ENCODE measurements at regions not wholly inside any gene's neighbourhood (a gene's known extent, or its start where the extent isn't known, plus 50 kb on each side); places are given as distances from the start of the nearest gene placed in this dataset.

GRCh38 chr7:28231176-28231575, 50.6 kb upstream of the JAZF1 start:
- H3K36me3 ChIP-seq (ENCODE audit: low read depth) = no peaks in the 10 kb centered on the region
- intact Hi-C loops (cut with DNase I, micrococcal nuclease) = no loop called here
- DNase-seq (no peak), ATAC-seq (no peak)
- no peaks in the 10 kb centered on the region for H3K9me3 ChIP-seq
- no peaks in the 10 kb centered on the region for H3K4me1 ChIP-seq (ENCODE audit: low read depth)
- no peak overlapping the region for H3K4me3 ChIP-seq
- TF ChIP-seq CTCF (IDR thresholded peaks at IDR 0.05) = no peak

- H3K4me3 ChIP-seq = no peak overlapping the region
- H3K9me3 ChIP-seq = no peaks in the 10 kb centered on the region
- H3K4me1 ChIP-seq (ENCODE audit: low read depth) = no peaks in the 10 kb centered on the region
- ATAC-seq (no peak), DNase-seq (no peak)
- intact Hi-C loops (cut with DNase I, micrococcal nuclease) = no loop called here
- H3K36me3 ChIP-seq (ENCODE audit: low read depth) = no peaks in the 10 kb centered on the region
- no peak for TF ChIP-seq CTCF (IDR thresholded peaks at IDR 0.05)
Observed at GRCh38 chr7:28236560-28236959, 56.0 kb upstream of the JAZF1 start.

GRCh38 chr7:28237363-28237762, 56.8 kb upstream of the JAZF1 start:
- TF ChIP-seq CTCF (IDR thresholded peaks at IDR 0.05) = no peak
- Histone ChIP-seq H3K4me1 (ENCODE audit: low read depth) (no peaks in the 10 kb centered on the region), H3K36me3 (ENCODE audit: low read depth) (no peaks in the 10 kb centered on the region), H3K4me3 (no peak overlapping the region), H3K9me3 (no peaks in the 10 kb centered on the region)
- intact Hi-C loops (cut with DNase I, micrococcal nuclease) = no loop called here
- DNase-seq (peak in 1 of 3 donors; percentile 13), ATAC-seq (no peak)

GRCh38 chr7:28239823-28240204, 59.2 kb upstream of the JAZF1 start:
- TF ChIP-seq CTCF (IDR thresholded peaks at IDR 0.05) = no peak
- Histone ChIP-seq H3K36me3 (ENCODE audit: low read depth) (no peaks in the 10 kb centered on the region), H3K4me3 (no peak overlapping the region), H3K9me3 (no peaks in the 10 kb centered on the region), H3K4me1 (ENCODE audit: low read depth) (no peaks in the 10 kb centered on the region)
- ATAC-seq (no peak), DNase-seq (no peak)
- intact Hi-C loops (cut with DNase I, micrococcal nuclease) = no loop called here

- no peak overlapping the region for H3K4me3 ChIP-seq
- no peaks in the 10 kb centered on the region for H3K9me3 ChIP-seq
- TF ChIP-seq CTCF (IDR thresholded peaks at IDR 0.05) = no peak
- ATAC-seq (no peak), DNase-seq (no peak)
- intact Hi-C loops (cut with DNase I, micrococcal nuclease) = no loop called here
- no peaks in the 10 kb centered on the region for H3K4me1 ChIP-seq (ENCODE audit: low read depth)
- H3K36me3 ChIP-seq (ENCODE audit: low read depth) = no peaks in the 10 kb centered on the region
Observed at GRCh38 chr7:28240481-28240880, 59.9 kb upstream of the JAZF1 start.

- H3K36me3 ChIP-seq (ENCODE audit: low read depth) = no peaks in the 10 kb centered on the region
- H3K4me3 ChIP-seq = no peak overlapping the region
- DNase-seq = no peak
- TF ChIP-seq CTCF (IDR thresholded peaks at IDR 0.05) = no peak
- ATAC-seq = no peak
- H3K9me3 ChIP-seq = no peaks in the 10 kb centered on the region
- H3K4me1 ChIP-seq (ENCODE audit: low read depth) = no peaks in the 10 kb centered on the region
- intact Hi-C loops (cut with DNase I, micrococcal nuclease) = no loop called here
Observed at GRCh38 chr7:28243861-28244260, 63.3 kb upstream of the JAZF1 start.

Data from mucosa of descending colon (tissue), 3 donors.